GM21528 (cell line): ENCODE measurements at regions not wholly inside any gene's neighbourhood (a gene's known extent, or its start where the extent isn't known, plus 50 kb on each side); places are given as distances from the start of the nearest gene placed in this dataset.

ENCODE experiments used
- ATAC-seq: cut with Tn5 transposase; IDR thresholded peaks from one replicate; pipeline ENCODE4 v1.9.1; 2021; ENCODE audit warnings: mild to moderate bottlenecking, moderate library complexity; ENCODE audit not compliant: unreplicated experiment, low FRiP score

- ATAC-seq, result no peak
Measured at GRCh38 chr10:4733843-4734224, 92.2 kb upstream of the AKR1E2 start.

- ATAC-seq, result no peak
Measured at GRCh38 chr10:4733150-4733842, 92.7 kb upstream of the AKR1E2 start.

- ATAC-seq, result no peak
Measured at GRCh38 chr10:4730998-4731397, 95.0 kb upstream of the AKR1E2 start.

- ATAC-seq, result no peak
Measured at GRCh38 chr10:4725917-4726606, 99.9 kb upstream of the AKR1E2 start.

GRCh38 chr10:4723860-4724259 is 102.1 kb upstream of the AKR1E2 start:
- ATAC-seq, result no peak

GRCh38 chr10:4721999-4722753 is 103.8 kb upstream of the AKR1E2 start:
- ATAC-seq, result no peak

GRCh38 chr10:4720463-4720862 is 105.5 kb upstream of the AKR1E2 start:
- ATAC-seq, result no peak

- no peak for ATAC-seq
Measured at GRCh38 chr10:4719671-4720070, 106.3 kb upstream of the AKR1E2 start.

GRCh38 chr10:4719036-4719435 is 107.0 kb upstream of the AKR1E2 start:
- ATAC-seq, result no peak

- ATAC-seq, result no peak
Measured at GRCh38 chr10:4718544-4718943, 107.5 kb upstream of the AKR1E2 start.

- no peak for ATAC-seq
Measured at GRCh38 chr10:4717670-4718069, 108.3 kb upstream of the AKR1E2 start.

- no peak for ATAC-seq
Measured at GRCh38 chr10:4710858-4711257, 115.1 kb upstream of the AKR1E2 start.

- ATAC-seq, result no peak
Measured at GRCh38 chr10:4708123-4708759, 117.8 kb upstream of the AKR1E2 start.

GRCh38 chr10:4707221-4707620 is 118.8 kb upstream of the AKR1E2 start:
- ATAC-seq, result no peak

- no peak for ATAC-seq
Measured at GRCh38 chr10:4704034-4704545, 121.9 kb upstream of the AKR1E2 start.

- ATAC-seq, result no peak
Measured at GRCh38 chr10:4701016-4701415, 125.0 kb upstream of the AKR1E2 start.

- no peak for ATAC-seq
Measured at GRCh38 chr10:4699950-4700730, 125.9 kb upstream of the AKR1E2 start.

- ATAC-seq, result no peak
Measured at GRCh38 chr10:4698075-4698474, 127.9 kb upstream of the AKR1E2 start.

GRCh38 chr10:4696186-4696585 is 129.8 kb upstream of the AKR1E2 start:
- no peak for ATAC-seq

- no peak for ATAC-seq
Measured at GRCh38 chr10:4693967-4694366, 132.0 kb upstream of the AKR1E2 start.
